Kidney (tissue), 13 donors: ENCODE measurements at regions not wholly inside any gene's neighbourhood (a gene's known extent, or its start where the extent isn't known, plus 50 kb on each side); places are given as distances from the start of the nearest gene placed in this dataset.

Source experiments
- DNase-seq, 5 donors: peaks; one replicate each; pipeline ENCODE4 v3.0.0-alpha.2; 2013 to 2020
- FAIRE-seq: peaks from 2 replicates; lab custom pipeline; 2012; peaks lifted over from hg19 to GRCh38; lab: Jason Lieb, UNC
- H3K27ac ChIP-seq, 2 donors: one replicate each; pipeline ENCODE4 v1.7.0; 2013; ENCODE audit warnings: low read depth in 2 of 2, low read length in 2 of 2, inconsistent platforms in 1 of 2
- H3K27me3 ChIP-seq: one replicate; pipeline ENCODE4 v1.7.1; 2013; ENCODE audit warnings: low read length, inconsistent platforms; ENCODE audit not compliant: control insufficient read depth, insufficient read depth
- H3K36me3 ChIP-seq, 3 donors: one replicate each; pipeline versions ENCODE4 v1.7.0 to v1.7.1; 2013; ENCODE audit warnings: low read length in 3 of 3, control low read depth in 1 of 3, inconsistent platforms in 1 of 3; ENCODE audit not compliant: insufficient read depth in 3 of 3, control insufficient read depth in 2 of 3
- H3K4me1 ChIP-seq, 3 donors: one replicate each; pipeline versions ENCODE4 v1.7.0 to v1.7.1; 2013; ENCODE audit warnings: low read length in 3 of 3, inconsistent platforms in 1 of 3, low read depth in 1 of 3; ENCODE audit not compliant: control insufficient read depth in 2 of 3, insufficient read depth in 2 of 3
- H3K4me3 ChIP-seq, 3 donors: one replicate each; pipeline versions ENCODE4 v1.7.0 to v1.8.1; 2013; ENCODE audit warnings: low read length in 3 of 3, control low read depth in 1 of 3, inconsistent platforms in 1 of 3
- H3K9ac ChIP-seq, 3 donors: one replicate each; pipeline versions ENCODE4 v1.7.0 to v1.7.1; 2013; ENCODE audit warnings: low read length in 3 of 3, control low read depth in 1 of 3, inconsistent platforms in 1 of 3
- H3K9me3 ChIP-seq, 3 donors: one replicate each; pipeline versions ENCODE4 v1.7.0 to v1.7.1; 2013; ENCODE audit warnings: low read length in 3 of 3, control low read depth in 1 of 3, inconsistent platforms in 1 of 3; ENCODE audit not compliant: control insufficient read depth in 2 of 3, insufficient read depth in 1 of 3
- CTCF ChIP-seq: IDR thresholded peaks from 3 replicates; pipeline ENCODE4 v1.5.1; 2012; ENCODE audit warnings: mild to moderate bottlenecking, moderate library complexity, borderline replicate concordance; ENCODE audit not compliant: insufficient read depth; ENCODE audit errors: extremely low read depth
- intact Hi-C: fragments of 100-400 bp; cut with DNase I; formaldehyde crosslinking; loops from one replicate; pipeline ENCODE4 v1.11.1; 2022
- donor health status: control.
- donor health status: control.
- donor health status: control.
- donor health status: control.
- donor health status: control.
- donor health status: DM: yes; HTN: yes; CAD: no.
- donor health status: Normal renal cell carcinoma (clear cell type).

- TF ChIP-seq CTCF, result no peak
- H3K9ac ChIP-seq, result no peak overlapping the region
- H3K9me3 ChIP-seq, result no peaks in the 10 kb centered on the region
- H3K4me1 ChIP-seq, result no peaks in the 10 kb centered on the region
- intact Hi-C loops, result no loop called here
- no peaks in the 10 kb centered on the region for H3K36me3 ChIP-seq
- no peak overlapping the region for H3K27ac ChIP-seq
- no peak overlapping the region for H3K4me3 ChIP-seq
- DNase-seq, result peak in 3 of 5 donors; percentile 33 to 79 (median 55)
- no peak for FAIRE-seq
- H3K27me3 ChIP-seq, result no peaks in the 10 kb centered on the region
These were observed 146.7 kb upstream of the TAB2 start for GRCh38 chr6:149170564-149171452.

DNA sequence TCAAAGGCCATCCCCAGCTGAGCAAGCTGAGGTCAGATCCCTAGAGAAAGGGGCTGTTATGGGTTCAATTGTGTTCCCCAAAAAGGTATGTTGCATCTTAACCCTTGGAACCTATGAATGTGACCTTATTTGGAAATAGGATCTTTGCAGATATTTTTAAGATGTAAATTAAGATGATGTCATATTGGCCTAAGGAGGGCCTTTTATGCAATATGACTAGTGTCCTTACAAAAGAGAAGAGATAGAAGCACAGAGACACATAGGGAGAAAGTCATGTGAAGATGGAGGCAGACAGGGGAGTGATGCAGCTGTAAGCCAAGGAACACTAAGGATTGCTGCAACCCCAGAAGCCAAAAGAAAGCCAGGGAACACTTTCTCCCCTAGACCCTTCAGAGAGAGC, 144.3 kb upstream of the TAB2 start:
- H3K9ac ChIP-seq, result no peak overlapping the region
- no peak overlapping the region for H3K4me3 ChIP-seq
- no peak for TF ChIP-seq CTCF
- H3K9me3 ChIP-seq, result no peaks in the 10 kb centered on the region
- no peaks in the 10 kb centered on the region for H3K36me3 ChIP-seq
- DNase-seq, result no peak
- FAIRE-seq, result no peak
- H3K27ac ChIP-seq, result no peak overlapping the region
- intact Hi-C loops, result no loop called here
- H3K4me1 ChIP-seq, result no peaks in the 10 kb centered on the region
- H3K27me3 ChIP-seq, result no peaks in the 10 kb centered on the region

DNA sequence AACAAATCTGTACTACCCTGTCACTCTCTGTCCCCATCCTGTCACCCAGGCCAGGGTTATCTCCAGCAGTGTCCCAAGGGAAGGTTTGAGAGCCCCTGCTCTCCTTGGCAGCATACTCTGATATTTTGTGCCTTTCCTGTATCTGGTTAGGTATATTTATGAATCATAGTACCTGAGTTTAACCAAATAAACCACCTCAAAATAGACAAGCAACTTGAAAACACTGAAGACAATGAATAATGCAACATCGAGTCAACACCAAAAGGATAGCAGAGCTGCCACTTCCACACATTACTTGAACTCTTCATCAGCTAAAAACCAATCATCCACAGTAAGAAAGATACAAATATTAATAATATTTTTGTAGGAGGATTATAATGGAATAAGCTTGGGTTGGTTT, 142.6 kb upstream of the TAB2 start:
- intact Hi-C loops, result no loop called here
- H3K9ac ChIP-seq, result no peak overlapping the region
- H3K9me3 ChIP-seq, result no peaks in the 10 kb centered on the region
- no peak for FAIRE-seq
- DNase-seq, result no peak
- no peak overlapping the region for H3K27ac ChIP-seq
- H3K27me3 ChIP-seq, result no peaks in the 10 kb centered on the region
- H3K4me1 ChIP-seq, result no peaks in the 10 kb centered on the region
- no peak for TF ChIP-seq CTCF
- H3K4me3 ChIP-seq, result no peak overlapping the region
- no peaks in the 10 kb centered on the region for H3K36me3 ChIP-seq
